ENCODE measurements at regions not wholly inside any gene's neighbourhood (a gene's known extent, or its start where the extent isn't known, plus 50 kb on each side); places are given as distances from the start of the nearest gene placed in this dataset.

DNA sequence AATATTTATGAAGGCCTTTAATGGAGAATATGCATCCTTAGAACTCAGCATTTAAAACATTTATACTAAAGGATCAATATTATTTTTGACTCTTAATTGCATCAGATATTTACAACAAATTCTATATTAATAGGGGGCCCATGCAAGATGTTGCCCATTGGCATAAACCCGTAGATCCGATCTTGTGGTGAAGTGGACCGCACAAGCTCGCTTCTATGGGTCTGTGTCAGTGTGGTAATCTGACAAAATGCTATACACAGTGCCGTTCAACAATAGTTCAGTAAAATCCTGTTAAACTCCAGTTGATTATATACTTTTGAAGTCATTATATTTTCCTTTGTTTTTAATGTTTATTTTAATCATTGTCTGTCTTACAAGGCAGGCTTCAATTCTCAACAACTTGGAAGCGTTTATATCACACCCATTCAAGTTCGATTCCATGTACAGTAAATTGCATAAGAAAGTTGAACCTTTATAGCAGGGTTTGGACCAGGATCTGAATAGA lies 809.2 kb downstream of the USP25 start:
- DNase-seq (ENCODE audit: low spot score) = no peak

DNA sequence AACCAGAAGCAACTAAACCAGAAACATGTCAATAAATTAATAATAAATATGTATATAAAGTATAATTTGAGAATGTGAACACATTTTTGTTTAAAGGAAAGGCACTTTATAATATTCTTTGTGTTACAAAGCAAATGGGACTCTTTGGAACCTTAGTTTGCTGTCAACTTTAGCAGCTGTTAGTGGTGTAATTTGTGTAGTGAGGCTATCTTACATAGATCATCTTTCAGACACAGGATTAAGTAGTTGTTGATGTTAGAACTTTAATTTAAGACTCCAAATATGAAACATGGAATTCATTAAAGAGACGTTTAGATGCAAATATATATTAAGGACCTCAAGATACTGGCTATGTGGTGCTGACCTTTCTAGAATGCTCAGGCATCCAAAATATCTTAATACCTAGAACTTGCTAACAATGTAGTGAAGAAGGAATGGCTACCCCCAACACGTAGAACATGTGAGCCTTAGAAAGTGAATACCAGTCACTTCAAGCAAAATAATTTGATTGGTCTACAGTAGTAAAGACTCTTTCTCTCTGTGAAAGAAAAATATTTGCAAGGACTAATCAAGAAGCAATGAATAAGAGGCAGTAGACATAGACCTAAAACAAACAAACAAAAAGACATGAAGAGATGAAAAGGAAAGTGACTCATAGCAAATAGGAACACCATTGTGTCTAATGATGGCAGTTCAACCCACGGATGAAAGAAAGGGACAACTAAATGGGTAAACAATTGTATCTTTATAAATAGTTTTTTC lies 811.4 kb downstream of the USP25 start:
- DNase-seq (ENCODE audit: low spot score) = no peak

DNA sequence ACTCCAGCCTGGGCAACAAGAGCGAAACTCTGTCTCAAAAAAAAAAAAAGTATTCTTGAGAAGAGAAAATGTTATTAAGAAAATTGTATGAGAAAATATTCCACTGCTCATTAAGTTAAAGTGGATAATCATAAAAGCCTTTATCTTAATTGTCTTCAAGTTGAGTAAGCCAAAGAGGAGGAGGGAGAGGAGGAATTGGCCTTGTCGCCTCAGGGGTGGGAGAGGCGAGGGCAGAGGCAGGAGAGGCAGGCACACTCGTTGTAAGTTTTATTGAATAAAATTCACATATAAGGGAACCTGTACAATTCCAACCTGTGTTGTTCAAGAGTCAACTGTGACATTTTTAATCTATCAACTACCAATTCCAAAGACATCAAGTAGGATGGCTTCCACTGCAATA lies 820.3 kb downstream of the USP25 start:
- DNase-seq (ENCODE audit: low spot score) = no peak

DNA sequence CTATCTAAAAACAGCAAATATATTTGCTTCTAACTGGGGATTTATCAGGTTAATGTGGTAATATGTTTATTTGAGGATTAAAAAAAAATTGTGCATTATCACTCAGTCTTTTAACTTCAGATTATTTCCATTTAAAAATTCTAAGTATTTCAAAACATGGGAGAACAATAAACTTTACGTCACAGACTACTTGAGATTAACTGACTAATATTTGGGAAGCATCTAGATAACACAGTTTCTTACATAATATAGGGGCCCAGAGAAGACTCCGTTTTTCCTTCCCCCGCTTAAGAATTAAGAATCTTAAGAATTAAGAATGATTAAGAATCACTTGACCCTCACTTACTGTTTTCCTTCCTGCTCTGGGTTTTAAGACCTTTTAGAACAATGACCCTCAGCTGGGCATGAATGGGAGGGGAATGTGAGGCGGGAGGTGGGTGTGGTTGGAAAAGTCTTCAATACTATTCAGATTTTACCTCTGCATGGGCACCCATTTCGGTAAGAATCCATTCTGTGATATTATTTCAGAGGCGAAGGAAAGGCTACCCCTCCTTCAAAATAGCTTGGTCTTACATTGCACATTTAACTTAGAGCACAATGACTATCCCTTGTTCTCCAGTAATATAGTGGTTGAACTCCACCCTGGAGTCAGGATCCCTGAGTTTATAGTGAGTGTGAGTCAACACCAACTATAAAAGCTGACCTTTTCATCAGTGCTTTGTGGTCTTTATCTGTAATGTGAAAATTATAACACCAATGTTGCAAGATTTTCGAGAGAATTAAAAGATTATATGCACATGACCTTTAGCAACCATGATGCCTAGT lies 821.3 kb downstream of the USP25 start:
- DNase-seq (ENCODE audit: low spot score) = no peak

DNA sequence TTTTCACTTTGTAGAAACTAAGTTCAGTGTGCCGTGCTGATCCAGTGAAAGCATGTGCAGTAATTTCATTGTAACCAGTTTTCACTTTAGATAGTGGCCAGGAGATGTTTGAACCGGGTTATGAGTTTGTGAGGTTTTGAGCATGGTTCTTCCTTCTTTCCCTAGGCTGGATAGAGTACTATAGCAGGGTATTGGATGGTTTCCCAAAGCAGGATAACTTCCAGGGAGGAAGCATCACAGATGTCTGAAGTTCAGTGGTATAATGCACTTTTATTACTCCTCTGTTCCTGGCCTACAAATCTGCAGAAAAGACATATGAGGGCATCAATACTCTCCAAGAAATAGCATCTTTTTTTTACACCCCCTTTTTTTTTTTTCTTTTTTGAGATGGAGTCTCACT lies 823.1 kb downstream of the USP25 start:
- no peak for DNase-seq (ENCODE audit: low spot score)

DNA sequence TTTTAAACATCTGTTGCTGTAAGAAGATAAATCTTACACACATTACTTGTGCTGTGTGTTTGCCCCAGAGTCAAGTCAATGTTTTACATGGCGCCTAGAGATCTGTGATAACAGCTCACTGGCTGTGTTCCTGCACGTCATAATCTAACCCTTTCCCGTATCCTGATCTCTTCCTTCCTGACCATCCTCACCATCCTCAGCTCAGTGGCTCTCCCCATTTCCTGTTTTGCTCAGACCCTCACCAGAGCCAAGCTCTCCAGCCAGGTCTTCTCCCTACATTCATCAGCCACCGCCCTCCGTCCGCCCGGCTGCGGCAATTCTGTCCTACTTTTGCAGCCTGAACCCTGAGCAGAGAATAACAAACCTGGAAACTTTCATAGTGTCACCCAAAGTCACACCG lies 824.7 kb downstream of the USP25 start:
- no peak for DNase-seq (ENCODE audit: low spot score)

DNA sequence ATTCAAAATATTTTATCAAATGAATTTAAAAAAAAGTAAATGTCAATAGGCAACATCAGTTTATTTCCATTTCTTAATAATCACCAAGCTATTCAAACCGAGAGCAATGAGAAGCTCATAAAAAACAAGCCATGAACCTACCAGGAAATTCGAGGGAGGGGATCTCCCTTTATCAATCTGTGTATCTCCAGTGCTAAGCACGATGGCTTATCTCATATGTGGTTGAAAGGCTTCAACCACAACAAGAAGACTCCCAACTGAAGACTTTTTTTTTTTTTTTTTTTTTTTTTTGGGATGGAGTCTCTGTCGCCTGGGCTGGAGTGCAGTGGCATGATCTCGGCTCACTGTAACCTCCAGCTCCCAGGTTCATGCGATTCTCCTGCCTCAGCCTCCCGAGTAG lies 833.3 kb downstream of the USP25 start:
- no peak for DNase-seq (ENCODE audit: low spot score)

DNA sequence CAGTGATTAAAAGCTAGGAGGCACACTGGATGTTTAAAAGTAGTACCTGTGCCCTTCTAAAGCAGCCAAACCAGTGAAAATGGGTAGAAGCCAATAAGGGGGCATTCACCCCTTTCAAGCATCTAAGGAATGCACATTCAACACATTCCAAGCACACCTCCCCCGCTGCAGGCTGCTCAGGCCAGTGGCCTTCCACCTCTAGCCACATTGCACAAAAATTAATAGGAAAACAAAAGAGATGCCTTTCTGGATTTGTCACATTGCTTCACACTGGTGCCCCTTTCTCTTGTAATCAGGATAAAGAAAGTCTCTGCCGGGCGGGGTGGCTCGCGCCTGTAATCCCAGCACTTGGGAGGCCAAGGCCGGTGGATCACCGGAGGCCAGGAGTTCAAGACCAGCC lies 834.0 kb downstream of the USP25 start:
- DNase-seq (ENCODE audit: low spot score) = peak; percentile 28

DNA sequence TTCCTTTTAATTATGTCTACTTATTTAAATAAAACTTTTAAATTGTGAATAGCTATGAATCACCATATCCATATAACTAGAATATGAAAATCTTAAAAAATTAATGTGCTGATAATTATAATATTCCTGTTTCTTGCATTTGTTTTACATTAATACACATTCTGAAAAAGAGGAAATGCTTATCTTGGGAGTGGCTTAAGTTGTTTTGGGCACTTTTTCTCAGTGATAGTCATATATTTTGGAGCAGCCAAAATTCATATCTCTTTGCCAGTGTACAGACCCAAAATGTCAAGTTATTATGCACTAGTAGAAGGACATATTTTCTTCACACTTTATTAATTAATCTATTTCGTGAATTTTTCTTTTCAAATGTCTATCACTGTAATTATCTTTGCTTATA lies 838.5 kb downstream of the USP25 start:
- DNase-seq (ENCODE audit: low spot score) = no peak

DNA sequence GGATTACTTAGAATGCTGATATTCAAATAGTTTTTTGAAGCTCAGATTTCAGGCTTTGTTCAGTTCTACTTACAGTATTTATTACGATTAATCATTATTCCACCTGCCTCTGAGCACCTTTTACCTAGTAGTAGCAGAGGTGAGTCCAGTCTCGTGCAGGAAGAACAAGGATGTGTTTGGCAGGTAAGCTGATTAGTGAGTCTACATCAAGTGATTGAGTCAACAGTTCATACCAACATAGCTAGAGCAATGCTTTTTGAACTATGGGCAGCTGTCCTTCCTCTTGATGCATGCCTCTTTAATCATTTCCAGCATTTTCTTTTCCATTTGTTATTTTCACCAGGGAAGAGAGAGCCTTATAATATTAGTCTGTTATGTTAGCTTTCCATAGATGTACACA lies 838.9 kb downstream of the USP25 start:
- DNase-seq (ENCODE audit: low spot score) = no peak

DNA sequence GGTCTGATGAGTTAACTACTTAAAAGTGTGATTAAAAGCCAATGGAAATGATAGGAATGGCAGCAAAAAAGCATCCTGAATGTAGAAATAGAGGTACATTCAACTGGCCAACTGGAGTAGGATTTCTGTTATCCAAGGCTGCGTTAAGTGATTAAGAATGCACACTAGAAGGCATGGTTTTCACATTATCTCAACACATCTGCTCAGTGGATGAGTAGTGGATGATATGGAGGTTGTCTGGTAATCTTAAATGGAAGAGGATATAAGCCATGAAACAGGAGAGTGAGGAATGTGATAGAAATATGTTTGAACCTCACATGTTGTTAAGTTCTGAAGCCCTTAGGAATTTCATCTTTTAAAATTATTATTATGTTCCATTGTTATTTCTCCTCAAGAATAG lies 839.9 kb downstream of the USP25 start:
- DNase-seq (ENCODE audit: low spot score) = no peak

DNA sequence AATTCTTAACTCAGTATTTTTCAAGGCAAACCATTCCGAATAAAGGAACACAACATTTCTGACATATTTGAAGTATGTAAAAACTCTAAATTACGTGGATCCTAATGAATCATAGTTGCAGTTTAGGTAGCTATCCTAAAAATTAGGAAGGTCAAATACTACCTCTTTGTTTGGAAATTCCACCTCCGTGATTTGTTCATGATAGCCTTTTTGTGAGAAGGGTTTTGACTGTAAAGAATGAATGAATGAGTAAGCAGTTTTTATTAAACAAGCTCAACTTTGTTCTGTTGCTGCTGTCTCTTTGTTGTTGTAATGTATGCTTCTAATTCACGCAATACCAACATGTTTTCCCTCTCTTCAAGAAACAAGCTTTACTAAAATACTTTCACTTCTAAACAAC lies 840.4 kb downstream of the USP25 start:
- DNase-seq (ENCODE audit: low spot score) = no peak

DNA sequence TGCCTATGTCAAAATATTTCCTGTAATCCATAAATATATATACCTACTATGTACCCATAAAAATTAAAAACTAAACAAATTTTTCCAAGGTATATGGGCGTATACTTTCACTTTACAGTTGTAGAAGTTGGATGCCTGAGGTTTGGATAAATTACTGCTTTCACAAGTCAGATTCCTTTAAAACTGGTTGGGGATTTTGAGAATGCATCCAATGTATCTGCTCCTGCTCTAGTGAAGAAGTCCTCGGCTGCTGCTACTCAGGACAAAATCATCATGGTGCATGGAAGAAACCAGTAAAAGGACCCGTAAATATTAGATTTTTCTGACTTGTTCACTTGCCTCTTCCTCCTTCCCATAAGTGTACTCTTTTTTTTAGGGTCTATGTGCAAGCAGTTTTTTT lies 841.1 kb downstream of the USP25 start:
- DNase-seq (ENCODE audit: low spot score) = no peak

DNA sequence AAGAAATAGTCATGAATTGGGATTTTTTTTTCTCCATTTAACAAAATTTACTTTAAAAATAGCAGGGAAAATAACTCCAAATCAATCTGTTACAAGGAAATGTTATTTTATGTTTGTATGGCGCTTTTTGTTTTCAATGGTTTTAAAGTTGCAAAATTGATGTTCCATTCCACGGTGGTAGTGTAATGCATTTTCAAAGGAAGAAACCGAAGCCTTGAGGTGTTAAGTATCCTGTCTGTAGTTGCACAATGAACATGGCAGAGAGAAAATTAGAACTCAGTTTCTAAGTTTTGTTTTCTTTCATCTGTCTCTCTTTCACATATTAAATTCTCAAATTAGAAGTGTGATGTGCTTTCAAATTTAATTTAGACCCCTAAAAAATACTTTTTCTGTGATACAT lies 841.8 kb downstream of the USP25 start:
- DNase-seq (ENCODE audit: low spot score) = no peak

DNA sequence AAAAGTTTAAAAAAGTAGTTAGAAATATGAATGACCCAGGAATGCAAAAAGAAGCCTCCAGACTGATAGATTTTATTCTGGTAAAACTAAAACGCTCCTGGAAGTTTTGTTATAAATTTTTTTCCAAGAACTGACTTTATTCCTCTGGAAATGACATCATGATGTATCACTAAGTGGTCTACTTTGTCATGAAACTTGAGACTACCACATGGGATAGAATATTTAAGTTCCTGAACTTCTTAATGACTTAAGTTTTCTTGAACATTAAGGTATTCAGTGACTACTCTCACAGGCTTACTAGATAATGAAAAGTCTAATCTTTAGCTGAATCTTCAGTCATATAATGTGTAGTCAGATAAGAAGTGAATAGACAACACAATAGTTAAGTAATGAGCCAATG lies 842.2 kb downstream of the USP25 start:
- DNase-seq (ENCODE audit: low spot score) = no peak

DNA sequence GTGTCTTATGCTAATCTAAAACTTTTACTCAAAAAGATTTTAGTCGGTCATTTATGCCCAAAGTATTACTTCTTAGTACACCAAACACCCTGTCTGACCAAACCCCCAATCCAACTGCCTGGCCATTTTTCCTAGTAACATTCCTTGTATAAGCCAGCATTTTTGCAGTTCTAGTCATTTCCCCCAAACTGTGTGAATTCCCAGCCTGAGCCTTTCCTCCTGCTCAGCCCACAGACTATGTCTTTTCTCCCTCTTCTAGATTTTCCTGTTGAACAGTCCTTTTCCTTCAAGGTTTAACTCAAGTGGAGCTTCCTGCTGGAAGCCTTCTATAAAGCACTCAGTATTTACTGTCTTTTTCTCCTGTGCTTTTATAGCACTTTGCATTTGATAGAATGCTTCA lies 843.8 kb downstream of the USP25 start:
- DNase-seq (ENCODE audit: low spot score) = peak; percentile 65

DNA sequence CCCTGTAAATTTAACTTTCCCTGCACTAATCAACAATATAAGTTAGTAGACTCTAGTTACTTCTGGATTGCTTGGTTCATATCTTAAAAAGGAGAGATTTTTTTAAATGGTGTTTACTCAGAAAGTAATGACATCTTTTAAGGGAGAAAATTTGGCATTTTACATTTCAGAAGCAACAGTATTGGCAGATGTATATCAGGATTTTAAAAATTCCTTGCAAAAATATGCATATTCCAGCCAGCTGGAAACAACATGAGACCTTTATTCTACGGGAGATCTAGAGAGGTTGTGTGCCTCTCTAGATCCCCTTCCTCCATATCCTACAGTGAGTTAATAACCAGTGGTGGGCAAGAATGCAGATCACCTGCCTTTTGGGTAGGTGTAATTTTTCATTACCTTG lies 848.2 kb downstream of the USP25 start:
- DNase-seq (ENCODE audit: low spot score) = no peak

DNA sequence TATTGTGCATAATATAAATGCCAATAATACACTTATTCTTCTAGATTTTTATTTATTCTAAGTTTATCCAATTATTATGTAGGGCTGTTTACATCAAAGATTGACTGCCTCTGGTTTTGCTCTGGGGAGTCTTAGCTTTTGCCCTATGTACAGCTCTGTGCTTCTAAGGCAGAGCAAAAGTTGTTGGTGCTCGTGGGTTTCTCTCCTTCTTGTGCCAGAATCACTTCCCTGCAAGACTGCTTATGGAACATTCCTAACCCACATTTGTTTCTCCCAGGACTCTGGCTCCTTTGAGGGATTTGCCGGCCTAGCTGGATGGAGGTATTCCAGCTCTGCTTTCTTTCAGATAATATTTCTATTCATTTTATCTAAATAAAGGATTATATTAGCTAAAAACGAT lies 849.1 kb downstream of the USP25 start:
- DNase-seq (ENCODE audit: low spot score) = no peak

DNA sequence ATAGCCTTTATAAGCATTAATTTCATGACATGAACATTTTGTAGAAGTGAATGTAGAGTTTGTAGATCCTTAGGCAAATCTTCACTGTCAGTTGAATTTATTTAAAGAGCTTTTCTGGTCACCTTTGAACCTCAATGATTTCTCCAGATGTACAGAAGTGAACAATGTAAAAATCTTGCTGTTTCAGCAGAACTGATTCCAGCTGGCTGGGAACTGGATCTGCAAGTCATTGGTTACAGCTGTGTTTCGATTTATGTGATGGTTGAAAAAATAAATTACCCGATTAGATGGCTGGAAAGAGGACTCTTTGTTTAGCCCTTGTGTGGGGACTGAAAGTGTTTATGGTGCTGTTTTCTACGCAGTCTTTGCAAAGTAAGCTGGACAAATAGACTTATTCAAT lies 849.8 kb downstream of the USP25 start:
- no peak for DNase-seq (ENCODE audit: low spot score)

DNA sequence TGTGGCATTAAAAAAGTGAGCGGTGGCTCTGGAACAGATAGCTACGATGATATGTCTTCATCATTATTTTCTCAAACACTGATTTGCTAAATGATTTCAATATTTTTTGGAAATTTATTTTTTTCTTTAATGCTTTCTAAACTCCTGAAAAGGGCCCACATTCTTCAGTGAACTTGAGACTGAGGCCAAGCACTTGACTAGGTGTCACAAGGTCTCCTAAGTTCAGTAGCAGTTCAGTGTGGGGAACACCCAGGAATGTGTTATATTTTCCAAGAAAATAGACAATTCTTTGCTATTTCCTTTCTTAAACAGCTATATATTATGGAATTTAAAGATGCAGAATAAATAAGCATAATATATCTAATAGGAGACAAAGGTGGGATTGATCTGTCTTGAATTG lies 850.9 kb downstream of the USP25 start:
- DNase-seq (ENCODE audit: low spot score) = no peak

DNA sequence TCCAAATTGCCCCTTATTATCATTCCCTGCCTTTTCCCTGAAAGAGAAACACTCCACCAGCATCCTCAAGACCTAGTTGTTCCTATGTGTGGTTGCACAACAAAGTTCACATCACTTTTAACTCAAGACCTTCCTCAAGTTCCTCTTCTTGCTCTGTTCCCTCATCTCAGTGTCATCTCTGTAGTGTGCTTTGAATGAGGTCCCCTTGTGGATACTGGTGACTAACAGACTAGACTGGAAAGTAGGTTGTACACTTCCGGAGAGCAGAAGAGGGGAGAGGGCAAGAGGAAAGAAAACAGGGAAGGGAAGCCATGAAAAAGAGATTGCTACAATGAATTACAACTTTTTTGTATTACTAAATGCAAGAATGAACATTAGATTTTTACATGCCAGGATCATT lies 853.8 kb downstream of the USP25 start:
- no peak for DNase-seq (ENCODE audit: low spot score)

DNA sequence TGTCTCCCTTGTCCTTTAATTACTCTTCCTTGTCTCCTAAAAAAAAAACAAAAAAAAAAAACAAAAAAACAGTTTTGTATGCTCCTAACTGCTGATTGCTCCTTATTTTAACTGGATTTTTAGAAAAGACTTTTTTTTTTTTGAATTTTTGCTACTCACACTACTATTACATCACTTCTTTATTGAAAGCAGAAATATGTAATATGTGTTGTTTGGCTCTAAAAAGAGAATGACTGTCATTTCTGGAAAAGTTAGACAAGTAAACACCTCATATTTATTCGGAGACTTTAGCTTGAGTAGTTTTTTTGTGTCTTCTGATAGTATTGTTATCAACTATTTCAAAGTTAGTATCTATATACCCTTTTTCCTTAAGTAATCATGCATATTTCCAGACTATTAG lies 855.0 kb downstream of the USP25 start:
- no peak for DNase-seq (ENCODE audit: low spot score)

DNA sequence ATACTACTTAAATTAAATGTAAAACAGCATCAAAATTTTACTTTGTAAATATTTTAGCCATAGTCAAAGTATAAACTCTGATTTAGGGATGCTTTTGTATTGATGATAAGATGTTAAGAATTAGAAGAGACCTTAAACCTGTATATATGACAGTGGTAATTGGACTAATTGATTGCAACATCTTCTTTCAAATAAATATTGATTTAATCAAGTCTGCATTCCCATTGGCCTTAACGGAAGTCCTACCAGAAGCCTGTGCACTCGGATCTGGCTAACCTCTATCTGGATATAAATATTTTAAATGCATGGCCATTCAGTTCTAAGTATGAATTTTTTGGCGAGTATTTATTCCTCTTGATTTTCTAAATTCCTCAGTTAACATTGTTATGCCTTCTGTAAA lies 856.1 kb downstream of the USP25 start:
- no peak for DNase-seq (ENCODE audit: low spot score)
